SK-N-SH treated with all-trans-retinoic acid at 6 μM for 48 hours (cell line): ENCODE measurements at regions not wholly inside any gene's neighbourhood (a gene's known extent, or its start where the extent isn't known, plus 50 kb on each side); places are given as distances from the start of the nearest gene placed in this dataset.
"Not testable (repeated sequence)": the region's sequence is repeated elsewhere in the genome, so short reads cannot be mapped to it uniquely, and the experiment has no call there.

Experiments
- ARNTL ChIP-seq: fragments of 450-650 bp; formaldehyde crosslinking; IDR thresholded peaks from 2 replicates; pipeline ENCODE4 v1.5.0; 2020; ENCODE audit warnings: low read depth, mild to moderate bottlenecking, moderate library complexity, borderline replicate concordance
- CSDC2 ChIP-seq: fragments of 250-450 bp; sonication (Bioruptor Pico); IDR thresholded peaks from 2 replicates; pipeline ENCODE4 v1.5.0; 2020; ENCODE audit warnings: mild to moderate bottlenecking, moderate library complexity
- TCF4 ChIP-seq: fragments of 250-450 bp; sonication (Bioruptor Pico); IDR thresholded peaks from 2 replicates; pipeline ENCODE4 v1.8.0; 2021; ENCODE audit warnings: mild to moderate bottlenecking, moderate library complexity, borderline replicate concordance
- TF ChIP-seq, protein P1 (sequence below): fragments of 250-450 bp; sonication (Bioruptor Pico); IDR thresholded peaks from 2 replicates; pipeline ENCODE4 v1.5.0; 2020; ENCODE audit warnings: mild to moderate bottlenecking, moderate library complexity
- TF ChIP-seq, protein P2 (sequence below): fragments of 250-450 bp; sonication (Bioruptor Pico); IDR thresholded peaks from 2 replicates; pipeline ENCODE4 v1.8.0; 2020; ENCODE audit warnings: mild to moderate bottlenecking, moderate library complexity, borderline replicate concordance

DNA sequence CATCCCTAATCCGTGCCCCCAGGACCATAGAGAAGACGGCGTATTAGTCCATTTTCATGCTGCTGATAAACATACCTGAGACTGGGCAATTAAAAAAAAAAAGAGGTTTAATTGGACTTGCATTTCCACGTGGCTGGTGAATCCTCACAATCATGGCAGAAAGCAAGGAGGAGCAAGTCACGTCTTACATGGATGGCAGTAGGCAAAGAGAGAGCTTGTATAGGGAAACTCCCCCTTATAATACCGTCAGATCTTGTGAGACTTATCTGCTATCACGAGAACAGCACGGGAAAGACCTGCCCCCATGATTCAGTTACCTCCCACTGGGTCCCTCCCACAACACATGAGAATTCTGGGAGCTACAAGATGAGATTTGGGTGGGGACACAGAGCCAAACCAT lies 145.8 kb upstream of the G2E3 start:
- not testable (repeated sequence) for TF ChIP-seq TCF4, ARNTL, CSDC2 (CRISPR knock-in tag)
- TF ChIP-seq, protein P1, sequence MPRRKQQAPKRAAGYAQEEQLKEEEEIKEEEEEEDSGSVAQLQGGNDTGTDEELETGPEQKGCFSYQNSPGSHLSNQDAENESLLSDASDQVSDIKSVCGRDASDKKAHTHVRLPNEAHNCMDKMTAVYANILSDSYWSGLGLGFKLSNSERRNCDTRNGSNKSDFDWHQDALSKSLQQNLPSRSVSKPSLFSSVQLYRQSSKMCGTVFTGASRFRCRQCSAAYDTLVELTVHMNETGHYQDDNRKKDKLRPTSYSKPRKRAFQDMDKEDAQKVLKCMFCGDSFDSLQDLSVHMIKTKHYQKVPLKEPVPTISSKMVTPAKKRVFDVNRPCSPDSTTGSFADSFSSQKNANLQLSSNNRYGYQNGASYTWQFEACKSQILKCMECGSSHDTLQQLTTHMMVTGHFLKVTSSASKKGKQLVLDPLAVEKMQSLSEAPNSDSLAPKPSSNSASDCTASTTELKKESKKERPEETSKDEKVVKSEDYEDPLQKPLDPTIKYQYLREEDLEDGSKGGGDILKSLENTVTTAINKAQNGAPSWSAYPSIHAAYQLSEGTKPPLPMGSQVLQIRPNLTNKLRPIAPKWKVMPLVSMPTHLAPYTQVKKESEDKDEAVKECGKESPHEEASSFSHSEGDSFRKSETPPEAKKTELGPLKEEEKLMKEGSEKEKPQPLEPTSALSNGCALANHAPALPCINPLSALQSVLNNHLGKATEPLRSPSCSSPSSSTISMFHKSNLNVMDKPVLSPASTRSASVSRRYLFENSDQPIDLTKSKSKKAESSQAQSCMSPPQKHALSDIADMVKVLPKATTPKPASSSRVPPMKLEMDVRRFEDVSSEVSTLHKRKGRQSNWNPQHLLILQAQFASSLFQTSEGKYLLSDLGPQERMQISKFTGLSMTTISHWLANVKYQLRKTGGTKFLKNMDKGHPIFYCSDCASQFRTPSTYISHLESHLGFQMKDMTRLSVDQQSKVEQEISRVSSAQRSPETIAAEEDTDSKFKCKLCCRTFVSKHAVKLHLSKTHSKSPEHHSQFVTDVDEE (CRISPR knock-in tag): not testable (repeated sequence)
- TF ChIP-seq, protein P2, sequence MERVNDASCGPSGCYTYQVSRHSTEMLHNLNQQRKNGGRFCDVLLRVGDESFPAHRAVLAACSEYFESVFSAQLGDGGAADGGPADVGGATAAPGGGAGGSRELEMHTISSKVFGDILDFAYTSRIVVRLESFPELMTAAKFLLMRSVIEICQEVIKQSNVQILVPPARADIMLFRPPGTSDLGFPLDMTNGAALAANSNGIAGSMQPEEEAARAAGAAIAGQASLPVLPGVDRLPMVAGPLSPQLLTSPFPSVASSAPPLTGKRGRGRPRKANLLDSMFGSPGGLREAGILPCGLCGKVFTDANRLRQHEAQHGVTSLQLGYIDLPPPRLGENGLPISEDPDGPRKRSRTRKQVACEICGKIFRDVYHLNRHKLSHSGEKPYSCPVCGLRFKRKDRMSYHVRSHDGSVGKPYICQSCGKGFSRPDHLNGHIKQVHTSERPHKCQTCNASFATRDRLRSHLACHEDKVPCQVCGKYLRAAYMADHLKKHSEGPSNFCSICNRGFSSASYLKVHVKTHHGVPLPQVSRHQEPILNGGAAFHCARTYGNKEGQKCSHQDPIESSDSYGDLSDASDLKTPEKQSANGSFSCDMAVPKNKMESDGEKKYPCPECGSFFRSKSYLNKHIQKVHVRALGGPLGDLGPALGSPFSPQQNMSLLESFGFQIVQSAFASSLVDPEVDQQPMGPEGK (CRISPR knock-in tag): not testable (repeated sequence)
